ENCODE measurements at regions not wholly inside any gene's neighbourhood (a gene's known extent, or its start where the extent isn't known, plus 50 kb on each side); places are given as distances from the start of the nearest gene placed in this dataset.
"Not testable (repeated sequence)": the region's sequence is repeated elsewhere in the genome, so short reads cannot be mapped to it uniquely, and the experiment has no call there.

DNA sequence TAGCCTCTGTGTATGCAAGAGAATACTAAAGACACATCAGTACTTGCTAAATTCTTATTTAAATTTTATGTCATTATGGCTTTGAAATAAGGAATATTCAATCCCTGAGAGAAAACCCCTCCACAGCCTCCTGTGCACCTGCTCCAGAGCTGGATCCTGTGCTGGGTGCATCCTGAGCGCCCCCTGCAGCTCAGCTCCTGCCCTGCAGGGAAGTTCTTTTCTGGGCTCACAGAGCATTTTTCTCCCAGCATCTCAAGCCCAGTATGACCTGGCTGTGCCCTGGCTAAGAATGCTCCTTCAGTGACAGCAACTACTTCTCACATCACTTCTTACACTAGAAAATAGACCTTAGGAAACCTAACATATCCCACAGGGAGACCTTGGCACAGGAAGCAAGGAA lies 1211.7 kb downstream of the TMEM121 start:
- H3K36me3 ChIP-seq (ENCODE audit: control insufficient read depth in 4 of 4, insufficient read depth in 3 of 4, low read depth in 1 of 4, low read length in 3 of 4) = no peaks in the 10 kb centered on the region
- no peak overlapping the region for H3K4me3 ChIP-seq (ENCODE audit: low read depth in 1 of 3, low read length in 3 of 3)
- TF ChIP-seq HNF4A (conservative IDR thresholded peaks at IDR 0.05) (no peak), RAD21 (IDR thresholded peaks at IDR 0.05) (peak in 1 of 2 donors; percentile 57)
- TF ChIP-seq, protein P1, sequence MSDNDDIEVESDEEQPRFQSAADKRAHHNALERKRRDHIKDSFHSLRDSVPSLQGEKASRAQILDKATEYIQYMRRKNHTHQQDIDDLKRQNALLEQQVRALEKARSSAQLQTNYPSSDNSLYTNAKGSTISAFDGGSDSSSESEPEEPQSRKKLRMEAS (IDR thresholded peaks at IDR 0.05) = no peak
- no peak overlapping the region for H3K27ac ChIP-seq (ENCODE audit: low read depth in 1 of 2, low read length in 2 of 2)
- no peaks in the 10 kb centered on the region for H3K27me3 ChIP-seq (ENCODE audit: control insufficient read depth in 4 of 4, insufficient read depth in 4 of 4, low read length in 3 of 4)
- no peak overlapping the region for H3K9ac ChIP-seq (ENCODE audit: low read depth in 1 of 2, low read length in 2 of 2)
- H3K4me1 ChIP-seq (ENCODE audit: control insufficient read depth in 4 of 4, insufficient read depth in 4 of 4, low read length in 3 of 4) = peaks cover 0 to 13% (median 0%) of the 10 kb centered on the region in 4 donors
- H3K9me3 ChIP-seq (ENCODE audit: control insufficient read depth in 4 of 4, low read length in 3 of 4) = no peaks in the 10 kb centered on the region
- no CpG with 5 or more reads among the region's 1 CpG for WGBS
- DNase-seq (ENCODE audit: low spot score) = no peak

DNA sequence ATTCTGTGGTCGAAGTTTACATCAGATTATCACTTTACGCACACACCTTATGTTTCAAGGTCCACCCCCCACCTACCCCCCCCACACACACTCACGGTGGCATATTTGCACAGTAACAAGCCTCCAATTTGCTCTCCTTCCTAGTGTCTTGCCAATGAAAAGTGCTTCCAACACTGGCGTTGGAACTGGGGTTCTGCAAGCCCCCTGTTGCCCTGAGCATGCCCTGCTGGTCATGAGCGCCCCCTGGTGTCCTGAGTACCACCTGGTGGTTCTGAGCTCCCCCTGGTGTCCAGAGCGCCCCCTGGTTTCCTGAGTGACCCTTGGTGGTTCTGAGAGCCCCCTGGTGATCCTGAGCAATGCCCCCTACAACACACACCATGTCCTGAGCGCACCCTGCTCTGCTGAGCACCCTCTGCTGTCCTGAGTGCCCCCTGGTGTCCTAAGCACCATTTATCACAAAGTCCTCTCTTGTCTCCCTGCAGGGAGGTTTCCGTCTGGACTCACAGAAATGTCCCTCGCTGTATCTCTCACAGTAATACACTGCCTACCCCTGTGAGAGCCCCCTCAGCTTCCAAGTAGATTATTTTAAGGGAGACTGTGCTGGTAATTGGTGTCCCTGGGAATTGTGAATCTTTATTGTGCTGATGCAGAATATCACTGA lies 1212.3 kb downstream of the TMEM121 start:
- WGBS = no CpG with 5 or more reads among the region's 9 CpGs
- not testable (repeated sequence) for H3K9ac ChIP-seq (ENCODE audit: low read depth in 1 of 2, low read length in 2 of 2); H3K4me1 ChIP-seq (ENCODE audit: control insufficient read depth in 4 of 4, insufficient read depth in 4 of 4, low read length in 3 of 4); H3K4me3 ChIP-seq (ENCODE audit: low read depth in 1 of 3, low read length in 3 of 3); H3K27me3 ChIP-seq (ENCODE audit: control insufficient read depth in 4 of 4, insufficient read depth in 4 of 4, low read length in 3 of 4); DNase-seq (ENCODE audit: low spot score); H3K27ac ChIP-seq (ENCODE audit: low read depth in 1 of 2, low read length in 2 of 2); H3K36me3 ChIP-seq (ENCODE audit: control insufficient read depth in 4 of 4, insufficient read depth in 3 of 4, low read depth in 1 of 4, low read length in 3 of 4); H3K9me3 ChIP-seq (ENCODE audit: control insufficient read depth in 4 of 4, low read length in 3 of 4)

DNA sequence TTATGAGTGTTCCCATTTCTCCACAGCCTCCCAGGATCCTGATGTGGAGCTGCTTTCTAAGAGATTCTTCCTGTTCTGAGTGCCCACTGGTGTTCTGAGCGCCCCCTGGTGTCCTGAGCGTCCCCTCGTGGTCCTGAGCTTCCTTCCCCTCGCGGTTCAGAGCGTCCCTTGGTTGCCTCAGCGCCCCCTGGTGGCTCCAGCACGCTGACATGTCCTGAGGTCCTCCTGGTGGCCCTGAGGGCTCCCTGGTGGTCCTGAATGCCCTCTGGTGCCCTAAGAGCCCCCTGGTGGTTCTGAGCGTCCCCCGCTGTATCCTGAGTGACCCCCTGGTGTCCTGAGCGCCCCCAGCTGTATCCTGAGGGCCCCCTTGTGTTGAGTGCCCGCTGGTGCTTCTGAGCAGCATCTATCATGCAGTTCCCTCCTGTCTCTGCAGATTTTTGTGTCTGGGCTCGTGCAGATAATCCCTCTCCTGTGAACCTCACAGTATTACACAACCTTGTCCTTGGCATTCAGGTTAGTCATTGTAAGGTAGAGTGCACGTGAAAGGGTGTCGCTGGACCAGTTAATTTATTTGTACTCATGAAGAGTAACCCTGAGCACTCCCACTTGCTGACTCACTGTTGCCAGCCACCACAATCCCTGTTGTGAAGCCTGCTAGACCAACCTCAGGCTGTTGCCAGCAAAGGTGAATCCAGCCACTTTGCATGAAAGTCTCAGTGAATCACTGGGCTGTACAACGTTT lies 1214.9 kb downstream of the TMEM121 start:
- H3K4me1 ChIP-seq (ENCODE audit: control insufficient read depth in 4 of 4, insufficient read depth in 4 of 4, low read length in 3 of 4); H3K27me3 ChIP-seq (ENCODE audit: control insufficient read depth in 4 of 4, insufficient read depth in 4 of 4, low read length in 3 of 4); H3K4me3 ChIP-seq (ENCODE audit: low read depth in 1 of 3, low read length in 3 of 3); H3K9me3 ChIP-seq (ENCODE audit: control insufficient read depth in 4 of 4, low read length in 3 of 4); H3K27ac ChIP-seq (ENCODE audit: low read depth in 1 of 2, low read length in 2 of 2); H3K36me3 ChIP-seq (ENCODE audit: control insufficient read depth in 4 of 4, insufficient read depth in 3 of 4, low read depth in 1 of 4, low read length in 3 of 4); H3K9ac ChIP-seq (ENCODE audit: low read depth in 1 of 2, low read length in 2 of 2): not testable (repeated sequence)
- no CpG with 5 or more reads among the region's 16 CpGs for WGBS
- peak in 1 of 2 donors; percentile 53 for TF ChIP-seq RAD21 (IDR thresholded peaks at IDR 0.05)
- DNase-seq (ENCODE audit: low spot score) = peak; percentile 34

DNA sequence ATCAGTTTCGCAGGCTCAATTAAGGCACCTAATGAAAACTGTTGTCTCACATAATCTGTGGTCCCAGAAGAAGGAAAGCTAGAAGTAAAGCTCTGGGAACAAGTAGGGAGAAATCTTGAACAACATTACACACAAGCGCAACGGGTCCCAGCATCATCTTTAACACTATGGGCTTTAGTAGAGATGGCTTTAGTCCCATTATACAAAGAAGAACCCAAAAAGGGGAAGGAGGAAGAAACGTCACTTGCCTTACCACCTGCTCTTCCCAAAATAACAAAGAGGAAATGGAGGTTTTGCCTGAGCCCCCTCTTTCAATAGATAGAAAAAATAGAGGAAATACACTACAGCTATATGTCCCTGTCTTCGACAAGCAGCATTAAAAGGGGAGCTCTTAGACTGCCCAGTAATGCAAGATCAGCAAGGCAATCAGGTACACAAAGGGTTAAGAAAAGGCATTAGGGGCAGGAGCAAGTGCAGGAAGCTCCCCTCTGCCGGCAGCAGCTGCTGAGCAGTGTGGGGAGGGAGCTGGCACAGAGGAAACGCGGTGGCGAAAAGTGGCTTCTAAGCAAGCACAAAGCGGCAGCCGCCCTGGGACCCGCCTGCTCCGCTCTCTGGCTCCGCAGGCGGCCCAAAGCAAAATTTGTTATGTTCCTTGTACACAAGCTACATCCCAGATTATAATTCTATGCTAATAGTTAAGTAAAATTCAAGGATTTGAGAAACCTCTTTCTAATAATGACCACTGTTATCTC lies 1218.8 kb downstream of the TMEM121 start:
- H3K27ac ChIP-seq (ENCODE audit: low read depth in 1 of 2, low read length in 2 of 2); DNase-seq (ENCODE audit: low spot score); H3K4me3 ChIP-seq (ENCODE audit: low read depth in 1 of 3, low read length in 3 of 3); H3K9ac ChIP-seq (ENCODE audit: low read depth in 1 of 2, low read length in 2 of 2); H3K9me3 ChIP-seq (ENCODE audit: control insufficient read depth in 4 of 4, low read length in 3 of 4); H3K36me3 ChIP-seq (ENCODE audit: control insufficient read depth in 4 of 4, insufficient read depth in 3 of 4, low read depth in 1 of 4, low read length in 3 of 4); H3K27me3 ChIP-seq (ENCODE audit: control insufficient read depth in 4 of 4, insufficient read depth in 4 of 4, low read length in 3 of 4); H3K4me1 ChIP-seq (ENCODE audit: control insufficient read depth in 4 of 4, insufficient read depth in 4 of 4, low read length in 3 of 4): not testable (repeated sequence)
- WGBS = 17% methylated on average over 5 of the region's 15 CpGs

DNA sequence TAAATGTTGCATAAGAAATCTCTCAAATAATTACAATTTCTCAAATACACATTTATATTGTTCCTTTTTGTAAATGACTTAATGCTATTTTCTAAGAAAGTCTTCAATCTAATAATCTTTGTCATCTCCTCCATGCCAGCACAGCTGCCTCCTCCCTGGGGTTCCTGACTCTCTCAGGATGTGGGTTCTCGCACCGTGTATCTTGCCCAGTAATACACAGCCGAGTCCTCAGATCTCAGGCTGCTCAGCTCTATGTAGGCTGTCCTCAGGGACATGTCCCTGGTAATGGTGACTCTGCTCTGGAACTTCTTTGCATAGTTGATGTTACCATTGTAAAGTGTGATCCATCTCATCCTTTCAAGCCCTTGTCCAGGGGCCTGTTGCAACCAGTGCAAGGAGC lies 1223.7 kb downstream of the TMEM121 start:
- not testable (repeated sequence) for H3K27me3 ChIP-seq (ENCODE audit: control insufficient read depth in 4 of 4, insufficient read depth in 4 of 4, low read length in 3 of 4); H3K4me1 ChIP-seq (ENCODE audit: control insufficient read depth in 4 of 4, insufficient read depth in 4 of 4, low read length in 3 of 4); H3K27ac ChIP-seq (ENCODE audit: low read depth in 1 of 2, low read length in 2 of 2); DNase-seq (ENCODE audit: low spot score); H3K36me3 ChIP-seq (ENCODE audit: control insufficient read depth in 4 of 4, insufficient read depth in 3 of 4, low read depth in 1 of 4, low read length in 3 of 4); H3K9ac ChIP-seq (ENCODE audit: low read depth in 1 of 2, low read length in 2 of 2); H3K4me3 ChIP-seq (ENCODE audit: low read depth in 1 of 3, low read length in 3 of 3); H3K9me3 ChIP-seq (ENCODE audit: control insufficient read depth in 4 of 4, low read length in 3 of 4)
- WGBS = no CpG with 5 or more reads among the region's 3 CpGs

DNA sequence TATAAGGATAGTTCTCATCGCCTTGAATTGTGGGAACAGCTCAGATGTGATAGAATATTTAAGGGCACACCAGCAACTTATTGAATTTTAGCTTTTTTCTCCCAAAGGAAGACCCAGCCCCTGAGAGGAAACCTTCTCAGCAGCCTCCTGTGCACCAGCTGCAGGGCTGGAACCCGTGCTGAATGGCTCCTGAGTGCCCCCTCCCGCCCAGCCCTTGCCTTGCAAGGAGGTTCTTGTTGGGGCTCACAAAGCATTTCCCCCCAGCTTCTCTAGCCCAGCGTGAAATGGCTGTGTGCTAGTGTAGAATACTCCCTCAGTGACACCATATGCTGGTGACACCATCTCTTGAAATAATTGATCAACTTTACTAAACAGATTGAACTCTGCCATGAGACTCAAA lies 1227.4 kb downstream of the TMEM121 start:
- H3K27me3 ChIP-seq (ENCODE audit: control insufficient read depth in 4 of 4, insufficient read depth in 4 of 4, low read length in 3 of 4); H3K27ac ChIP-seq (ENCODE audit: low read depth in 1 of 2, low read length in 2 of 2); H3K4me1 ChIP-seq (ENCODE audit: control insufficient read depth in 4 of 4, insufficient read depth in 4 of 4, low read length in 3 of 4); H3K9me3 ChIP-seq (ENCODE audit: control insufficient read depth in 4 of 4, low read length in 3 of 4); H3K36me3 ChIP-seq (ENCODE audit: control insufficient read depth in 4 of 4, insufficient read depth in 3 of 4, low read depth in 1 of 4, low read length in 3 of 4); H3K4me3 ChIP-seq (ENCODE audit: low read depth in 1 of 3, low read length in 3 of 3); H3K9ac ChIP-seq (ENCODE audit: low read depth in 1 of 2, low read length in 2 of 2); DNase-seq (ENCODE audit: low spot score): not testable (repeated sequence)
- WGBS = no CpG with 5 or more reads among the region's 4 CpGs

DNA sequence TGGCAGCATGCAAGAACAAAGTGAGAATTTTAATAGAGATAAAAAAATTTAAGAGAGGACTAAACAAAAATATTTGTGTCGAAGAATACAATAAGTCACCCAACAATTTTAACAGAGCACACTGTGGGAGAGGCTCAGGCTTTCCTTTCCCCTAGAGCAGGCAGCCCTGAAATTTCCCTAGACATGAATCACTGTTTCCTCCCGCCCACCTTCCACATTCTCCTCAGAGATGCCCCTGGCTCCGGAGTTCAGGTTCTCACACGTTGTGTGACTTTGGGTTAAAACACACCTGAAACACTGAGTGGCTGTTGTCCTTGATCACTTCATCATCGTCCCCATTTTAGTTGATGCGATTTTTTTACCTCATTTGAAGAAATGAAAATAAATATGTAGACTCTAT lies 1231.1 kb downstream of the TMEM121 start:
- not testable (repeated sequence) for H3K4me3 ChIP-seq (ENCODE audit: low read depth in 1 of 3, low read length in 3 of 3); H3K27ac ChIP-seq (ENCODE audit: low read depth in 1 of 2, low read length in 2 of 2); H3K9me3 ChIP-seq (ENCODE audit: control insufficient read depth in 4 of 4, low read length in 3 of 4); H3K4me1 ChIP-seq (ENCODE audit: control insufficient read depth in 4 of 4, insufficient read depth in 4 of 4, low read length in 3 of 4); H3K9ac ChIP-seq (ENCODE audit: low read depth in 1 of 2, low read length in 2 of 2); H3K36me3 ChIP-seq (ENCODE audit: control insufficient read depth in 4 of 4, insufficient read depth in 3 of 4, low read depth in 1 of 4, low read length in 3 of 4); H3K27me3 ChIP-seq (ENCODE audit: control insufficient read depth in 4 of 4, insufficient read depth in 4 of 4, low read length in 3 of 4); DNase-seq (ENCODE audit: low spot score)
- WGBS = 28% methylated on average over 5 of the region's 6 CpGs
